ENCODE measurements at regions not wholly inside any gene's neighbourhood (a gene's known extent, or its start where the extent isn't known, plus 50 kb on each side); places are given as distances from the start of the nearest gene placed in this dataset.

GRCh38 chr18:41864216-41864615 lies 90.8 kb upstream of the PIK3C3 start:
- TF ChIP-seq CTCF (IDR thresholded peaks at IDR 0.05) (no peak), POLR2A (IDR thresholded peaks at IDR 0.05) (no peak)
